Common myeloid progenitor, CD34-positive (primary cell): ENCODE measurements at regions not wholly inside any gene's neighbourhood (a gene's known extent, or its start where the extent isn't known, plus 50 kb on each side); places are given as distances from the start of the nearest gene placed in this dataset.

Experiments
- CTCF ChIA-PET: fragments of 350-600 bp; sonication (Branson Sonifier 250); formaldehyde crosslinking; loops from one replicate; lab custom pipeline; 2021; ENCODE audit warnings: antibody characterized with exemption; lab: Charles Lee
- POLR2A ChIA-PET: fragments of 350-600 bp; sonication (Branson Sonifier 250); formaldehyde crosslinking; loops from one replicate; lab custom pipeline; 2021; ENCODE audit warnings: antibody characterized with exemption; lab: Charles Lee
- DNase-seq, 3 donors: peaks; one replicate each; pipeline versions ENCODE4 v3.0.0 to v3.0.0-alpha.2; 2013
- H3K27ac ChIP-seq, 2 experiments: 1 replicate in 1 of 2; 2 replicates in 1 of 2; pipeline ENCODE4 v1.7.0; 2013; ENCODE audit warnings: inconsistent platforms in 2 of 2, low read length in 2 of 2, mild to moderate bottlenecking in 2 of 2, low read depth in 1 of 2, moderate library complexity in 1 of 2; ENCODE audit not compliant: severe bottlenecking in 2 of 2, insufficient read depth in 1 of 2, poor library complexity in 1 of 2
- H3K27me3 ChIP-seq, 5 experiments: replicated peaks in 2 of 5; 1 replicate in 3 of 5; 2 replicates in 2 of 5; pipeline versions ENCODE4 v1.6.1 to v1.7.0; 2013; ENCODE audit warnings: low read length in 4 of 5, mild to moderate bottlenecking in 2 of 5, moderate library complexity in 2 of 5, inconsistent platforms in 1 of 5; ENCODE audit not compliant: insufficient read depth in 5 of 5, control insufficient read depth in 4 of 5
- H3K36me3 ChIP-seq, 4 experiments: 1 replicate in 2 of 4; 2 replicates in 2 of 4; pipeline versions ENCODE4 v1.6.1 to v1.7.0; 2013; ENCODE audit warnings: low read length in 3 of 4, control low read depth in 1 of 4, mild to moderate bottlenecking in 1 of 4; ENCODE audit not compliant: control insufficient read depth in 4 of 4, insufficient read depth in 4 of 4
- H3K4me1 ChIP-seq, 4 experiments: 1 replicate in 3 of 4; 2 replicates in 1 of 4; pipeline versions ENCODE4 v1.6.1 to v1.7.1; 2013; ENCODE audit warnings: low read length in 3 of 4, mild to moderate bottlenecking in 3 of 4, control low read depth in 1 of 4, inconsistent platforms in 1 of 4, moderate library complexity in 1 of 4; ENCODE audit not compliant: control insufficient read depth in 4 of 4, insufficient read depth in 4 of 4; ENCODE audit errors: control extremely low read depth in 1 of 4
- H3K4me3 ChIP-seq, 7 experiments: 1 replicate in 4 of 7; 2 replicates in 3 of 7; pipeline versions ENCODE4 v1.5.1 to v1.7.0; 2013; ENCODE audit warnings: mild to moderate bottlenecking in 7 of 7, low read length in 6 of 7, moderate library complexity in 6 of 7, inconsistent platforms in 2 of 7, low read depth in 2 of 7, control low read depth in 1 of 7; ENCODE audit not compliant: insufficient read depth in 4 of 7, control insufficient read depth in 1 of 7; ENCODE audit errors: extremely low read depth in 1 of 7
- H3K9me3 ChIP-seq, 5 experiments: 1 replicate in 4 of 5; 2 replicates in 1 of 5; pipeline versions ENCODE4 v1.6.1 to v1.7.1; 2013; ENCODE audit warnings: low read length in 4 of 5, mild to moderate bottlenecking in 2 of 5, inconsistent platforms in 1 of 5, low read depth in 1 of 5, moderate library complexity in 1 of 5; ENCODE audit not compliant: control insufficient read depth in 4 of 5, insufficient read depth in 2 of 5; ENCODE audit errors: control extremely low read depth in 1 of 5
- WGBS: methylation state at CpG from one replicate; pipeline ENCODE4 v1.1.5; 2013; ENCODE audit not compliant: insufficient coverage; 5-methylcytosine and 5-hydroxymethylcytosine counted together

- no peak overlapping the region for H3K27ac ChIP-seq
- H3K4me1 ChIP-seq, result no peaks in the 10 kb centered on the region
- peaks cover 0 to 7% (median 2%) of the 10 kb centered on the region in 5 experiments for H3K9me3 ChIP-seq
- CTCF ChIA-PET, result no interaction called here
- WGBS, result 62% methylated on average over 4 of the region's 5 CpGs
- no peak for DNase-seq
- POLR2A ChIA-PET, result no interaction called here
- H3K36me3 ChIP-seq, result no peaks in the 10 kb centered on the region
- H3K27me3 ChIP-seq, result peaks cover 0 to 4% (median 0%) of the 10 kb centered on the region in 5 experiments
- H3K4me3 ChIP-seq, result no peak overlapping the region
Measured at GRCh38 chr22:48834404-48834803, 993.3 kb downstream of the BRD1 start.

GRCh38 chr22:48832592-48832991 is 995.1 kb downstream of the BRD1 start:
- no peak overlapping the region for H3K27ac ChIP-seq
- ChIA-PET POLR2A (no interaction called here), CTCF (no interaction called here)
- no peak for DNase-seq
- H3K36me3 ChIP-seq, result no peaks in the 10 kb centered on the region
- peaks cover 0 to 7% (median 2%) of the 10 kb centered on the region in 5 experiments for H3K9me3 ChIP-seq
- WGBS, result no CpG with 5 or more reads among the region's 4 CpGs
- H3K4me1 ChIP-seq, result no peaks in the 10 kb centered on the region
- H3K27me3 ChIP-seq, result peaks cover 0 to 4% (median 0%) of the 10 kb centered on the region in 5 experiments
- H3K4me3 ChIP-seq, result no peak overlapping the region

- peaks cover 0 to 7% (median 2%) of the 10 kb centered on the region in 5 experiments for H3K9me3 ChIP-seq
- no peak overlapping the region for H3K4me3 ChIP-seq
- peaks cover 0 to 4% (median 0%) of the 10 kb centered on the region in 5 experiments for H3K27me3 ChIP-seq
- H3K36me3 ChIP-seq, result no peaks in the 10 kb centered on the region
- H3K27ac ChIP-seq, result no peak overlapping the region
- ChIA-PET CTCF (no interaction called here), POLR2A (no interaction called here)
- H3K4me1 ChIP-seq, result no peaks in the 10 kb centered on the region
- DNase-seq, result no peak
- 94% methylated on average over 4 of the region's 6 CpGs for WGBS
Measured at GRCh38 chr22:48829908-48830307, 997.8 kb downstream of the BRD1 start.

- Histone ChIP-seq H3K4me3 (no peak overlapping the region), H3K36me3 (no peaks in the 10 kb centered on the region), H3K4me1 (no peaks in the 10 kb centered on the region), H3K27ac (no peak overlapping the region), H3K9me3 (peaks cover 0 to 7% (median 2%) of the 10 kb centered on the region in 5 experiments), H3K27me3 (peaks cover 0 to 4% (median 0%) of the 10 kb centered on the region in 5 experiments)
- POLR2A ChIA-PET, result no interaction called here
- 90% methylated on average over 2 of the region's 5 CpGs for WGBS
- CTCF ChIA-PET, result no interaction called here
- DNase-seq, result no peak
Measured at GRCh38 chr22:48828688-48829087, 999.0 kb downstream of the BRD1 start.

GRCh38 chr22:48827904-48828555 is 999.6 kb downstream of the BRD1 start:
- ChIA-PET CTCF (no interaction called here), POLR2A (no interaction called here)
- no peaks in the 10 kb centered on the region for H3K4me1 ChIP-seq
- H3K36me3 ChIP-seq, result no peaks in the 10 kb centered on the region
- no peak for DNase-seq
- H3K27ac ChIP-seq, result no peak overlapping the region
- H3K9me3 ChIP-seq, result peaks cover 0 to 7% (median 2%) of the 10 kb centered on the region in 5 experiments
- H3K27me3 ChIP-seq, result peaks cover 0 to 2% (median 0%) of the 10 kb centered on the region in 5 experiments
- H3K4me3 ChIP-seq, result no peak overlapping the region
- whole genome bisulfite sequencing, result 82% methylated on average over 14 of the region's 18 CpGs

GRCh38 chr22:48827268-48827846 is 1000.3 kb downstream of the BRD1 start:
- peaks cover 0 to 2% (median 0%) of the 10 kb centered on the region in 5 experiments for H3K27me3 ChIP-seq
- H3K4me1 ChIP-seq, result no peaks in the 10 kb centered on the region
- DNase-seq, result no peak
- ChIA-PET CTCF (no interaction called here), POLR2A (no interaction called here)
- no peak overlapping the region for H3K27ac ChIP-seq
- WGBS, result 84% methylated on average over 18 of the region's 18 CpGs
- peaks cover 0 to 4% (median 2%) of the 10 kb centered on the region in 5 experiments for H3K9me3 ChIP-seq
- H3K36me3 ChIP-seq, result no peaks in the 10 kb centered on the region
- H3K4me3 ChIP-seq, result no peak overlapping the region

GRCh38 chr22:48826546-48826945 is 1001.1 kb downstream of the BRD1 start:
- Histone ChIP-seq H3K4me1 (no peaks in the 10 kb centered on the region), H3K36me3 (no peaks in the 10 kb centered on the region), H3K27ac (no peak overlapping the region), H3K4me3 (no peak overlapping the region), H3K9me3 (peaks cover 0 to 4% (median 2%) of the 10 kb centered on the region in 5 experiments), H3K27me3 (peaks cover 0 to 2% (median 0%) of the 10 kb centered on the region in 5 experiments)
- POLR2A ChIA-PET, result no interaction called here
- CTCF ChIA-PET, result no interaction called here
- no peak for DNase-seq
- 93% methylated on average over 9 of the region's 9 CpGs for WGBS
